HG02973 (cell line): ENCODE measurements at regions not wholly inside any gene's neighbourhood (a gene's known extent, or its start where the extent isn't known, plus 50 kb on each side); places are given as distances from the start of the nearest gene placed in this dataset.
A peak's percentile ranks its signal among the peaks of the same experiment; 100 is the strongest.

Experiments
- ATAC-seq: cut with Tn5 transposase; IDR thresholded peaks from one replicate; pipeline ENCODE4 v1.9.1; 2021; ENCODE audit warnings: moderate library complexity; ENCODE audit not compliant: unreplicated experiment

GRCh38 chr10:90389876-90390275 is 468.0 kb downstream of the HTR7 start:
- ATAC-seq: no peak

- ATAC-seq: no peak
Observed at GRCh38 chr10:90394311-90394710, 463.5 kb downstream of the HTR7 start.

GRCh38 chr10:90396721-90397120 is 461.1 kb downstream of the HTR7 start:
- no peak for ATAC-seq

GRCh38 chr10:90398566-90398965 is 459.3 kb downstream of the HTR7 start:
- no peak for ATAC-seq

- ATAC-seq: no peak
Observed at GRCh38 chr10:90399782-90400181, 458.1 kb downstream of the HTR7 start.

- no peak for ATAC-seq
Observed at GRCh38 chr10:90403211-90404000, 454.4 kb downstream of the HTR7 start.

- ATAC-seq: no peak
Observed at GRCh38 chr10:90407131-90407530, 450.7 kb downstream of the HTR7 start.

- no peak for ATAC-seq
Observed at GRCh38 chr10:90407851-90408250, 450.0 kb downstream of the HTR7 start.

- no peak for ATAC-seq
Observed at GRCh38 chr10:90412582-90412981, 445.3 kb downstream of the HTR7 start.

- ATAC-seq: no peak
Observed at GRCh38 chr10:90413196-90413595, 444.6 kb downstream of the HTR7 start.

GRCh38 chr10:90414926-90415325 is 442.9 kb downstream of the HTR7 start:
- no peak for ATAC-seq

- ATAC-seq: no peak
Observed at GRCh38 chr10:90417029-90417428, 440.8 kb downstream of the HTR7 start.

GRCh38 chr10:90417476-90418210 is 440.2 kb downstream of the HTR7 start:
- no peak for ATAC-seq

GRCh38 chr10:90418869-90419652 is 438.8 kb downstream of the HTR7 start:
- ATAC-seq: no peak

GRCh38 chr10:90420637-90421318 is 437.1 kb downstream of the HTR7 start:
- peak; percentile 83 for ATAC-seq

GRCh38 chr10:90421874-90422273 is 436.0 kb downstream of the HTR7 start:
- no peak for ATAC-seq

- ATAC-seq: no peak
Observed at GRCh38 chr10:90424730-90425129, 433.1 kb downstream of the HTR7 start.

GRCh38 chr10:90430186-90430585 is 427.7 kb downstream of the HTR7 start:
- no peak for ATAC-seq

- ATAC-seq: no peak
Observed at GRCh38 chr10:90432866-90433265, 425.0 kb downstream of the HTR7 start.

- ATAC-seq: no peak
Observed at GRCh38 chr10:90435296-90435695, 422.5 kb downstream of the HTR7 start.

- ATAC-seq: no peak
Observed at GRCh38 chr10:90437452-90437851, 420.4 kb downstream of the HTR7 start.
